Upper lobe of left lung (tissue), 4 donors: ENCODE measurements at regions not wholly inside any gene's neighbourhood (a gene's known extent, or its start where the extent isn't known, plus 50 kb on each side); places are given as distances from the start of the nearest gene placed in this dataset.

ENCODE experiments used
- POLR2A ChIP-seq, 4 donors: fragments of 450-650 bp; IDR thresholded peaks; one replicate each; pipeline ENCODE4 v1.5.1; 2016 to 2017; ENCODE audit warnings: antibody characterized with exemption in 4 of 4, mild to moderate bottlenecking in 2 of 4
- TF ChIP-seq, protein P1 (sequence below), 6 experiments: fragments of 450-650 bp in 4 of 6; fragments of 200-600 bp in 2 of 6; sonication (generic) in 2 of 6; IDR thresholded peaks; one replicate each; pipeline ENCODE4 v1.5.1; 2016 to 2019; ENCODE audit warnings: antibody characterized with exemption in 6 of 6

DNA sequence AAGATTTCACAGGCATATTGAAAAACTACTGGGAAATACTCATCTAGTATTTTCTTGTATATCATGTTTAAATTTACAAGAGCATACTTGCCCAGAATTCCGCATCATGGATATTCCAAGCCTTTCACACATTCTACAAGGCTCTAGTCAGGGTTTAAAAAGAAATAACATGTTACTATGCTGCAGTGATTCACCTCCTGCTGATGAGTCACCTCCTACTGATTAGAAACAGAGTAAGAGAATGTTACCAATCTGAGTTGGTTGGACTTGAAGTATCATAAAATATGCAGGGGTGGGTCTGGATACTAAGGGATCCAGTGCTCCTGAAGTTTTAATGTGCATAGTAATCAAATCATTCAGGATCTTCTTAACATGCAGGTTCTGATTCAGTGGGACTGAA lies 192.0 kb upstream of the ANK2 start:
- TF ChIP-seq POLR2A (IDR thresholded peaks at IDR 0.05) = no peak
- TF ChIP-seq, protein P1, sequence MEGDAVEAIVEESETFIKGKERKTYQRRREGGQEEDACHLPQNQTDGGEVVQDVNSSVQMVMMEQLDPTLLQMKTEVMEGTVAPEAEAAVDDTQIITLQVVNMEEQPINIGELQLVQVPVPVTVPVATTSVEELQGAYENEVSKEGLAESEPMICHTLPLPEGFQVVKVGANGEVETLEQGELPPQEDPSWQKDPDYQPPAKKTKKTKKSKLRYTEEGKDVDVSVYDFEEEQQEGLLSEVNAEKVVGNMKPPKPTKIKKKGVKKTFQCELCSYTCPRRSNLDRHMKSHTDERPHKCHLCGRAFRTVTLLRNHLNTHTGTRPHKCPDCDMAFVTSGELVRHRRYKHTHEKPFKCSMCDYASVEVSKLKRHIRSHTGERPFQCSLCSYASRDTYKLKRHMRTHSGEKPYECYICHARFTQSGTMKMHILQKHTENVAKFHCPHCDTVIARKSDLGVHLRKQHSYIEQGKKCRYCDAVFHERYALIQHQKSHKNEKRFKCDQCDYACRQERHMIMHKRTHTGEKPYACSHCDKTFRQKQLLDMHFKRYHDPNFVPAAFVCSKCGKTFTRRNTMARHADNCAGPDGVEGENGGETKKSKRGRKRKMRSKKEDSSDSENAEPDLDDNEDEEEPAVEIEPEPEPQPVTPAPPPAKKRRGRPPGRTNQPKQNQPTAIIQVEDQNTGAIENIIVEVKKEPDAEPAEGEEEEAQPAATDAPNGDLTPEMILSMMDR (IDR thresholded peaks at IDR 0.05) = no peak
